ENCODE measurements at regions not wholly inside any gene's neighbourhood (a gene's known extent, or its start where the extent isn't known, plus 50 kb on each side); places are given as distances from the start of the nearest gene placed in this dataset.

DNA sequence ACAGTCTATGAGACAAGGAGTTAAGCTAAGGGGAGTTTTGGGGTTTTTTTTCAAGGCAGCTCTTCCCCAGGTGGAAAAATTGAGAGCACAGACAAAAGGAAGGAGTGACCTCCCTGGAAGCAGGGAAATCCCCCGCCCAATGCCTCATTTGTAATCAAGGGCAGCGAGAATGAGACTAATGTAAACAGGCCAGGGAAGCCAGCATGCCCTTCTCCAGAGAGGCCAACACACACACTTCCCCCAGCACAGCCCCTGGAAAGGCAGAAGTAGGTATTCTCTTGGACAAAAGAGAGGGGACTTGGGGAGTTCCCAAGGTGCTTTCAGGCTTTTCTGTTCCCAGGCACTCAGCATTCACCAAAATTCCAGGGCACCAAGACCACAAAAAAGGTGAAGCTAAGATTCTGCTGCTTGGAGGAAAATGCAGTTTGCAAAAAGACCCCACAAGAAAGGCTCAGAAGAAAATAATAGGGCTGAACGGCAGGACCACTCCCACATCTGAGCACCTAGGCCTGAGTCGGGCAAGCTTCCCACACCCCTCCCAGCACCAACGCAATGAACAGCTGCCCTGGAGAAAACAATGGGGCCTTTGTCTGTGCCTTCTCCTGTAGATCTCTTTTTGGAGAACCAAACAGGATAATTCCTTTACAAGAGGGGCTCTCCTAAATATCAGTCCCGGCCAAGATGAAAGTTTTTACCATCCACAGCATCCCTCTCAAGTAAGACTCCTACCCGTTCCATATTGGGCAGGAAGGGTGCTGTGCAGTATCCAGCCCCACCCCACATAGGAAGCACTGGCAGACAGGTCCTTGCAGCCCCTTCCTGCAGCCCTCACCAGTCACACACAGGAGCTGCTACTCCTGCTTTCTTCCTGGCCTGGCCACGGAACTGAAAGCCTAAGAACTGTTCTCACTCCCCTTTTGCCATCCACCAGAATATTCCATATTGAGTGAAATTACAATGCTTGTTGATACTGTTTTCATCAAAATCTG, 70.7 kb upstream of the AKIP1 start:
- peaks cover 24% of the 10 kb centered on the region for H3K4me1 Mint-ChIP-seq (ENCODE audit: low read depth)
- no peaks in the 10 kb centered on the region for H3K36me3 Mint-ChIP-seq (ENCODE audit: insufficient read depth in 2 of 2)
- no peak overlapping the region for H3K4me3 Mint-ChIP-seq
- no peaks in the 10 kb centered on the region for H3K27me3 Mint-ChIP-seq (ENCODE audit: low read depth)
- H3K9me3 Mint-ChIP-seq = no peaks in the 10 kb centered on the region
- ATAC-seq (replicated peaks in 1 of 2) (no peak), DNase-seq (peak; percentile 7 to 15)
- peak overlapping the region; percentile 14 for H3K27ac Mint-ChIP-seq

DNA sequence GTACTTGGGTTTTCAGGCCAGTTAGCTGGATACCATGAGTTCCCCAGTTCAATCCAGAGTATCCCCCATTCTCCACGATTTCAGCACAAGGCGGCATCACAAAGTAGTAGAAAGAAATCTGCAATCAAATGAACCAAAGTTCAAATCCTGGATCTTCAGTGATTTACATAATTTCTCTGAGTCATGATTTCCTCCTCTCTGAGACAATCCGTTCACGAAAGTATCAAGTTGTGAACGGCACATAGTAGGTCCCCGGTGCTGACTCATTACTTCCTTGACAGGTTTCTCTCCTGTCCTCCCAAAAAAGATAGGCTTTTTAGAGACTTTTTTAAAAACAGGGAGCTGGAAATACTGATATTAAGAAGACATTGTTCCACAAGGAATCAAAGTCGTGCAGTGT, 69.1 kb upstream of the AKIP1 start:
- DNase-seq = no peak

DNA sequence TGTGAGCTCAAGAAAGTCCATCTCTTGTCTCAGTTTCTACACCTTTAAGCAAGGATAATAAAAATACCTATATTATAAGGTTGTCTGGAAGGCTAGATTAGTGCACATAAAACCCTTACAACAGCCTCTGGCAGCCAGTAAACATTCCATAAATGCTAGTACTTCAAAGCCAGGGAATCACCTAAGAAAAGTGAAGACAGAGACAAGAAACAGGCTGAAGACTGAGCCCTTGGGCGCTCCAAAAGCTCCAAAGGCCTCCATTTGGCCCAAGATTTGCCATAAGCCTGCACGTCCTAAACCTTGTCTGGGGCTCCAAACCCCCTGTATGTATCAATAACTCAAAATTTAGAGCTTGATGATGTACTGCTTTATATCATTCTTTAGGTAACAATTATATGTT, 52.2 kb upstream of the AKIP1 start:
- no peaks in the 10 kb centered on the region for H3K4me1 Mint-ChIP-seq (ENCODE audit: low read depth)
- no peak overlapping the region for H3K27ac Mint-ChIP-seq
- no peaks in the 10 kb centered on the region for H3K9me3 Mint-ChIP-seq
- H3K27me3 Mint-ChIP-seq (ENCODE audit: low read depth) = peaks cover 19% of the 10 kb centered on the region
- H3K4me3 Mint-ChIP-seq = no peak overlapping the region
- no peak for DNase-seq
- no peak for ATAC-seq (replicated peaks in 1 of 2)
- no peaks in the 10 kb centered on the region for H3K36me3 Mint-ChIP-seq (ENCODE audit: insufficient read depth in 2 of 2)

More for the DNA sequence above, 69.1 kb upstream of the AKIP1 start:
- Mint-ChIP-seq H3K27me3 (ENCODE audit: low read depth) (peaks cover 2% of the 10 kb centered on the region), H3K9me3 (no peaks in the 10 kb centered on the region), H3K36me3 (ENCODE audit: insufficient read depth in 2 of 2) (no peaks in the 10 kb centered on the region), H3K4me3 (no peak overlapping the region), H3K4me1 (ENCODE audit: low read depth) (peaks cover 24% of the 10 kb centered on the region), H3K27ac (no peak overlapping the region)
- ATAC-seq (replicated peaks in 1 of 2) = no peak

Measured in activated T-cell treated with anti-CD3 and anti-CD28 coated beads, Interleukin-2, amount 50 U/mL, for 72 hours (primary cell).